ENCODE measurements at regions not wholly inside any gene's neighbourhood (a gene's known extent, or its start where the extent isn't known, plus 50 kb on each side); places are given as distances from the start of the nearest gene placed in this dataset.

DNA sequence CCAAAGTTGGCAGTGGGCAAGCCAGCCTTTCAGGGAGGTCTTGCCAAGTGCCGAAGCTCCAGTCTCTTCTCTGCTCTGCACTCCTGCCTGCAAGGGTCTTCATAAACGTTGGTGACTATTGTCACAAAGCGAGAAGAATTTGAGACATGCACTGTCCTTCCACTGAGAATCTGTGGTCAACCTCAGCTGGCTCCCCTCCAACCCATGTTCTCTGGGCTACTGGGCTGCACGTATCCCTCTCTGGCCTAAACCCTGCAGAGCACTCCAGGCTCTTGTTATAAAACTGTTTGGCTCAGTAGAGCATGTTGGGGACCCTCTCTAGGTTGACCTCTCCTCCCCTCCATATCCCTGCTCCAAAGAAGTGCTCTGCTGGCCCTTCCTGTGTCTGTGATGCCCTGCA, 260.4 kb upstream of the NFE2L3 start:
- TF ChIP-seq, protein P1, sequence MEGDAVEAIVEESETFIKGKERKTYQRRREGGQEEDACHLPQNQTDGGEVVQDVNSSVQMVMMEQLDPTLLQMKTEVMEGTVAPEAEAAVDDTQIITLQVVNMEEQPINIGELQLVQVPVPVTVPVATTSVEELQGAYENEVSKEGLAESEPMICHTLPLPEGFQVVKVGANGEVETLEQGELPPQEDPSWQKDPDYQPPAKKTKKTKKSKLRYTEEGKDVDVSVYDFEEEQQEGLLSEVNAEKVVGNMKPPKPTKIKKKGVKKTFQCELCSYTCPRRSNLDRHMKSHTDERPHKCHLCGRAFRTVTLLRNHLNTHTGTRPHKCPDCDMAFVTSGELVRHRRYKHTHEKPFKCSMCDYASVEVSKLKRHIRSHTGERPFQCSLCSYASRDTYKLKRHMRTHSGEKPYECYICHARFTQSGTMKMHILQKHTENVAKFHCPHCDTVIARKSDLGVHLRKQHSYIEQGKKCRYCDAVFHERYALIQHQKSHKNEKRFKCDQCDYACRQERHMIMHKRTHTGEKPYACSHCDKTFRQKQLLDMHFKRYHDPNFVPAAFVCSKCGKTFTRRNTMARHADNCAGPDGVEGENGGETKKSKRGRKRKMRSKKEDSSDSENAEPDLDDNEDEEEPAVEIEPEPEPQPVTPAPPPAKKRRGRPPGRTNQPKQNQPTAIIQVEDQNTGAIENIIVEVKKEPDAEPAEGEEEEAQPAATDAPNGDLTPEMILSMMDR (IDR thresholded peaks at IDR 0.05): no peak
- TF ChIP-seq POLR2AphosphoS5 (IDR thresholded peaks at IDR 0.05): no peak
- no peak for TF ChIP-seq EP300 (IDR thresholded peaks at IDR 0.05)
- TF ChIP-seq POLR2A (IDR thresholded peaks at IDR 0.05): no peak

All from gastroesophageal sphincter (tissue), 3 donors.